Activated CD8-positive, alpha-beta T cell treated with anti-CD3 and anti-CD28 coated beads, Interleukin-2, amount 10 ng/mL, durations not matched to agents 7 days and 5 days (primary cell): ENCODE measurements at regions not wholly inside any gene's neighbourhood (a gene's known extent, or its start where the extent isn't known, plus 50 kb on each side); places are given as distances from the start of the nearest gene placed in this dataset.

ENCODE experiments used
- ATAC-seq: fragments of 150-1000 bp; cut with Tn5 transposase; one replicate; pipeline ENCODE4 v1.10.0; 2021; ENCODE audit warnings: moderate library complexity
- CTCF ChIA-PET: fragments of 350-600 bp; sonication (Branson Sonifier 250); formaldehyde crosslinking; loops from one replicate; lab custom pipeline; 2021; ENCODE audit warnings: antibody characterized with exemption; lab: Charles Lee
- POLR2A ChIA-PET: fragments of 350-600 bp; sonication (Branson Sonifier 250); formaldehyde crosslinking; loops from one replicate; lab custom pipeline; 2021; ENCODE audit warnings: antibody characterized with exemption; lab: Charles Lee
- DNase-seq: peaks from one replicate; pipeline ENCODE4 v3.0.0-alpha.2; 2020
- H3K27ac Mint-ChIP-seq: one replicate; pipeline ENCODE4 v1.8.0; 2021; ENCODE audit warnings: mild to moderate bottlenecking, mixed read lengths
- H3K27me3 Mint-ChIP-seq: one replicate; pipeline ENCODE4 v1.8.0; 2021; ENCODE audit warnings: low read depth, mixed read lengths
- H3K36me3 Mint-ChIP-seq: one replicate; pipeline ENCODE4 v1.8.0; 2021; ENCODE audit warnings: low read depth, mixed read lengths
- H3K4me1 Mint-ChIP-seq: one replicate; pipeline ENCODE4 v1.8.0; 2021; ENCODE audit warnings: low read depth, mixed read lengths
- H3K4me3 Mint-ChIP-seq: one replicate; pipeline ENCODE4 v1.8.0; 2021; ENCODE audit warnings: mild to moderate bottlenecking, mixed read lengths
- H3K9me3 Mint-ChIP-seq: one replicate; pipeline ENCODE4 v1.8.0; 2022; ENCODE audit warnings: mixed read lengths; ENCODE audit not compliant: insufficient read depth

DNA sequence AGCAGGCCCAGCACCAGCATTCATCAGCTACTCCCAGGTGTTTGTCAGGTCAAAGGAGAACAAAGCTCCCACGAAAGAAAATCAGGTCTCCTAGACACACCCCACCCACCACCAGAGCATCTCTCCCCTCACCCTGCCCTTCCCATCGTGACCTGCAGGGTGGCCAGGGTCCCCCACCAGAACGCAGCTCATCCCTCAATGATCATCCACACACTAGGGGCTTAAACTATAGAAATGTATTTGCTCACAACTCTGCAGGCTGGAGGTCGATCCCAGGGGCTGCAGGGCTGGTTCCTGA, 97.4 kb downstream of the RIPK4 start:
- H3K4me1 Mint-ChIP-seq, result peaks cover 17% of the 10 kb centered on the region
- no peak for DNase-seq
- no peak overlapping the region for H3K4me3 Mint-ChIP-seq
- no peak for ATAC-seq
- CTCF ChIA-PET, result no interaction called here
- H3K27me3 Mint-ChIP-seq, result peaks cover 13% of the 10 kb centered on the region
- H3K9me3 Mint-ChIP-seq, result no peaks in the 10 kb centered on the region
- POLR2A ChIA-PET, result no interaction called here
- H3K27ac Mint-ChIP-seq, result no peak overlapping the region
- H3K36me3 Mint-ChIP-seq, result no peaks in the 10 kb centered on the region

- peaks cover 11% of the 10 kb centered on the region for H3K27me3 Mint-ChIP-seq
- CTCF ChIA-PET, result no interaction called here
Measured at GRCh38 chr21:41668686-41669532, 97.9 kb downstream of the RIPK4 start.

DNA sequence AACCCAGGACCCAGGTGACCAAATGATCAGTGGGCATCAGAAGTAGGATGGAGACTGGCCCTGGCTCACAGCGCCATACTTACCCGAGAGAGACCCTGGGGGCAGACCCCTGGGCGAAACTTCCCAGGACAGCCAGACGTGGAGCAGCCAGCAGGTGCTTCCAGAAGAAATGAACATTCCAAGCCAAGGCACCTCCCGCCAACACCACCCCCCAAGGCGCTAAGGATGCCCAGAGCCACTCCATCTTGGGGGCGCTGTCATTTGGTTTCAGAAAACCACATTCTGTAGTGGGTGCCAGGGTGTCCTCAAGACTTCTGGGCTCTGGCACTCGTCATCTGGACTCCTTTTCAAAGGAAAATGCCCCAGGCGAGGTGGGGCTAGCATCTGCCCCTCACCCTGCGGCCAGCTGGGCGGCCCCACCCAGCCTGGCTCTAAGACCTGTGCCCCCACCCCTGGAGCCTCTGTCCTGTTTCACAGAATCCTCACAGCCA, 98.8 kb downstream of the RIPK4 start:
- ChIA-PET CTCF (interaction anchor here (0.6 kb wide), 1 partner anchor 295 kb away, joined by 3 read pairs; no protein-coding TSS in a partner anchor), POLR2A (no interaction called here)
- Mint-ChIP-seq H3K4me1 (peaks cover 17% of the 10 kb centered on the region), H3K4me3 (no peak overlapping the region), H3K27me3 (peaks cover 8% of the 10 kb centered on the region), H3K36me3 (no peaks in the 10 kb centered on the region), H3K9me3 (no peaks in the 10 kb centered on the region), H3K27ac (no peak overlapping the region)
- no peak for ATAC-seq
- DNase-seq, result no peak

More at GRCh38 chr21:41668686-41669532, 97.9 kb downstream of the RIPK4 start:
- H3K4me3 Mint-ChIP-seq, result no peak overlapping the region
- H3K27ac Mint-ChIP-seq, result no peak overlapping the region
- DNase-seq (no peak), ATAC-seq (no peak)
- H3K36me3 Mint-ChIP-seq, result no peaks in the 10 kb centered on the region
- POLR2A ChIA-PET, result no interaction called here
- no peaks in the 10 kb centered on the region for H3K9me3 Mint-ChIP-seq
- H3K4me1 Mint-ChIP-seq, result peaks cover 17% of the 10 kb centered on the region

DNA sequence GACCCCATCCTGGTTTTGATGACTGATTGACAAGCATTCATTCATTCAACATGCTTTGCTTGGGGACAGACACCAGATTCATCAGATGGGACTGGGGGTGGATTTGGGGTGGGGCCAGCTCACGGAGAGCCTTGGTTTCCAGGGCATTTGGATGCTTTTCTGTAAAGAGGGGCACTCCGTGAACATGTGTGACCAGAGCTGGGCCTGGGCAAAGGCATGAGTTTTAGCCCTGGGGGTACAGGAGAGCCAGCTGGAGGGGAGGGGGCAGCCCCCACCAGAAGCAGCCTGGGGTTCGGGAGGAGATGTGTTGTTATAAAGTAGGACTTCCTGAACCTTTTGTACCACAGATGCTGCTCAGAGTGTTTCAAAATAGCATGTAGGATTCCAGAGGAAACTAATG, 99.7 kb downstream of the RIPK4 start:
- no peaks in the 10 kb centered on the region for H3K9me3 Mint-ChIP-seq
- peaks cover 11% of the 10 kb centered on the region for H3K4me1 Mint-ChIP-seq
- ChIA-PET CTCF (interaction anchor here (0.6 kb wide), 1 partner anchor 294 kb away, joined by 3 read pairs; no protein-coding TSS in a partner anchor), POLR2A (no interaction called here)
- ATAC-seq (no peak), DNase-seq (no peak)
- peaks cover 5% of the 10 kb centered on the region for H3K27me3 Mint-ChIP-seq
- no peak overlapping the region for H3K4me3 Mint-ChIP-seq
- no peaks in the 10 kb centered on the region for H3K36me3 Mint-ChIP-seq
- no peak overlapping the region for H3K27ac Mint-ChIP-seq

GRCh38 chr21:41666641-41667081, 100.2 kb downstream of the RIPK4 start:
- POLR2A ChIA-PET, result no interaction called here
- Mint-ChIP-seq H3K27me3 (peaks cover 4% of the 10 kb centered on the region), H3K27ac (no peak overlapping the region), H3K9me3 (no peaks in the 10 kb centered on the region), H3K4me1 (peaks cover 6% of the 10 kb centered on the region), H3K36me3 (no peaks in the 10 kb centered on the region), H3K4me3 (no peak overlapping the region)
- DNase-seq (no peak), ATAC-seq (no peak)
- CTCF ChIA-PET, result no interaction called here

DNA sequence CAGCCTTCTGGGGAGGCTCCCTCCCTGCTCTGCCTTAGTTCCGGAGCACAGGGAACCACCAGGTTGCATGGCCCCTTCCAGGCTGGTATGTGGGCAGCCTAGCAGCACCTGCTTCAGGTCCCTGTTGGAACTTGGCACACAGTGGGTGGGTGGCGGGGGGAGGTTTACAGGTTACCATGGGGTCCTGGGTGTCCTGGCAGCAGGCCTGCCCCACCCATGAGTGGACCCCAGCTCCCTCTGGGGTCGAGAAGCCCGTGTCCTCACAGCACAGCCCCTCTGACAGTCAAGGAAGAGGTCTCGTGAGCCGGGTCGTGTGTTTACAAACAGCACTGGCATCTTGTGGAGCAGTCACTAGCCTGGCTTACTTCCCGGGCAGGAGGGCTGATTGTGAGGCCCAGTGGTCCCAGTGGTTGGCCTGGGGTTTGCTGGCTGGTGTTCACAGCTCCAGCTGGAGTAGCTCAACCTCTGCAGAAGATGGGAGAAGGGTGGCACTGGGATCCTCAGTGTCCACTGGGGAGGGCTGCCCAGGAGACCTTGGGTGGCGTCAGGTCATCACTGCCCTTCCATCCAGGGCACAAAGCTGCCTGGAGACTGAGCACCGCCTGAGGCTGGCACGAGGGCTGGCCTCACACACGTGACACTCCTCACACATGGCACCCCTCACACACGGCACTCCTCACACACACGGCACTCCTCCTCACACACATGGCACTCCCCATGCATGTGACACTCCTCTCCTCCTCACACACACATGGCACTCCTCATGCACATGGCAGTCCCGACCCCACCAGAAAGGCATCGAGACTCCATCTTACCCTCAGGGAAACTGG, 100.9 kb downstream of the RIPK4 start:
- ATAC-seq (no peak), DNase-seq (no peak)
- Mint-ChIP-seq H3K4me1 (no peaks in the 10 kb centered on the region), H3K9me3 (no peaks in the 10 kb centered on the region), H3K27ac (no peak overlapping the region), H3K4me3 (no peak overlapping the region), H3K27me3 (peaks cover 2% of the 10 kb centered on the region), H3K36me3 (no peaks in the 10 kb centered on the region)
- ChIA-PET CTCF (no interaction called here), POLR2A (no interaction called here)

- no peak for DNase-seq
- Mint-ChIP-seq H3K36me3 (no peaks in the 10 kb centered on the region), H3K27ac (no peak overlapping the region), H3K4me3 (no peak overlapping the region), H3K27me3 (peaks cover 2% of the 10 kb centered on the region), H3K9me3 (no peaks in the 10 kb centered on the region), H3K4me1 (no peaks in the 10 kb centered on the region)
- POLR2A ChIA-PET, result no interaction called here
- CTCF ChIA-PET, result interaction anchor here (1.5 kb wide), 1 partner anchor 152 kb away, joined by 3 read pairs; no protein-coding TSS in a partner anchor
- no peak for ATAC-seq
Measured at GRCh38 chr21:41664881-41665765, 101.7 kb downstream of the RIPK4 start.

DNA sequence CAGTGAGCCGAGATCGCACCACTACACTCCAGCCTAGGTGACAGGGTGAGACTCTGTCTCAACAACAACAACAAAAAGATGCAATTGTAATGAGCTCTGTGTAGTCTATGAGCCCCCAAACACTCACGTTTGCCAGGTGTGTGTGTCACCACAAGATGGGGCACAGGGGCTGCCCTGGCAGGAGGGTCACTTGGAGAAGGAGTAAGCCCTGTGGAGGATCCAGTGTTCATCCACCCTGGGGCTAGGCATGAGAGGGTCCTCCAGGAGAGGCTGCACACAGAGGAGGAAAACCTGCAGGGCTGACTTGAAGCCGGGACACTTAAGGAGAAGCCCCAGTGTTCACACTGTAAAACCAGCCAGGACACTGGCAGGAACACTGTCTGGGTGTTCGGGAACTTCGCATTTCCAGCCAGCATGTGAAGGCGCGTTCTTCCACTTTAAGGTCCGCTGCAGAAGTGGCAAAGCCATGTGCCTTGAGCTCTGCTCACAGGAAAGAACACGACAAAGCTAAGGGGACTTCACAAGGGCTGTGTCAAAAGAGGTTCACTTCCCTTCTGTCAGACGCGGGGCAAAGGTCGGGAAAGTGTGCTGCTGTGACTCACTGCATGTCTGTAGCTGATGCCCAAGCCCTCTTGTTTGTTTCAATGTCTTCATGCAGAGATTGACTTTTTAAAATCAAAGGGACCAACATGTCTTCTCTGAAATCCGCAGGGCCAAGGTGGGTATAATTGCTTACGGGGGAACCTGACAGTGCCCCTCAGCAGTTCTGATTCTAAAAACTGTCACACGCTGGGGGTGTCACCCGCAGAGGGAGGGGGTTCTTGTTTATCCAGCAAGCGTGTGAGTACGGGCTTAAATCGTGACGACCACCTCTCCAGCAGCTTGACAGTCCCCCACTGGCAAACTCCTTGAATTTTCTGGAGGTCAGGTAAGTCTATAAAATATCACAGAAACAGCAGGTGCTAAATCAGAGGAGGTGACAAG, 102.8 kb downstream of the RIPK4 start:
- Mint-ChIP-seq H3K9me3 (no peaks in the 10 kb centered on the region), H3K36me3 (no peaks in the 10 kb centered on the region), H3K27me3 (no peaks in the 10 kb centered on the region), H3K27ac (no peak overlapping the region), H3K4me3 (no peak overlapping the region), H3K4me1 (no peaks in the 10 kb centered on the region)
- CTCF ChIA-PET, result interaction anchor here (1.5 kb wide), 1 partner anchor 153 kb away, joined by 3 read pairs; no protein-coding TSS in a partner anchor
- POLR2A ChIA-PET, result no interaction called here
- ATAC-seq, result no peak
- no peak for DNase-seq

DNA sequence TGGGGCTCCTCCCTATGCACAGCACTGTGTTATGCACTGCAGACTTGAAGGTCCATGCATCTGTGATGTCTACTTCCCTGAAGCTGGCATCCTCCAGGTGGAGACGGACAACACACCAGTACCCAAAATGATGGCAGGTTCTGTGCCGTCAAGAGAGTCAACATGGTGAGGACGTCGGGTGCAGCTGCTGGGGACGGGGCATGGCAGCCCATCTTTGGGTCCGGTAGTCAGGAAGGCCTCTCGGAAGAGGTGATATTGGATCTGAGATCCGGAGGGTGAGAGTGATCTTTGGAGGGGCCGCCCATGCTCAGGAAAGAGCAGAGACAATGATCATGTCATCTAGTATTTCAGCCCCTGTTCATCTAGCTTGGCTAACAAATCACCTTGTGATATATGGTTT, 104.1 kb downstream of the RIPK4 start:
- Mint-ChIP-seq H3K4me3 (no peak overlapping the region), H3K4me1 (no peaks in the 10 kb centered on the region), H3K27ac (no peak overlapping the region), H3K36me3 (no peaks in the 10 kb centered on the region), H3K27me3 (peaks cover 3% of the 10 kb centered on the region), H3K9me3 (no peaks in the 10 kb centered on the region)
- POLR2A ChIA-PET, result no interaction called here
- CTCF ChIA-PET, result no interaction called here
- ATAC-seq (no peak), DNase-seq (no peak)

DNA sequence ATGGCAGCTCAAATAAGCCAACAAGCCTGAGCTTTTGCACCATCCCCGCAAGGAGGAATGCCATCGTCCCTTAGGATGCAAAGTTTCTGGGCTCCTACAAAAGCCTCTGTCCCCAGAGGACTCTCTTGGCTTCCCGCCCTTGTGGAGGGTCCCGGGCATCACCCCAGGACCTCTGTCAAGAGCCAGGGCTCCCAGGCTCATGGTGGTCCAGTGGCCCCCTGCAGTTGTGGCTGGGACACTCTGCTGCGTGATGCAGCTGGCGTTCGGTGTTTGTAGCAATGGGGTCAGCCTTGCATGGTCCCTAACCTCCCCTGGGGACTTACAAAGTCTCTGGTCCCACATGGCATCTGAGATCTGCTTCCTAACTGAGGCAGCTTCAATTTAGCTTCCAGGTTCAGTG, 104.7 kb downstream of the RIPK4 start:
- H3K27me3 Mint-ChIP-seq, result peaks cover 3% of the 10 kb centered on the region
- no peaks in the 10 kb centered on the region for H3K36me3 Mint-ChIP-seq
- no peak overlapping the region for H3K4me3 Mint-ChIP-seq
- no peaks in the 10 kb centered on the region for H3K4me1 Mint-ChIP-seq
- H3K27ac Mint-ChIP-seq, result no peak overlapping the region
- CTCF ChIA-PET, result no interaction called here
- ATAC-seq, result no peak
- no peak for DNase-seq
- POLR2A ChIA-PET, result no interaction called here
- H3K9me3 Mint-ChIP-seq, result no peaks in the 10 kb centered on the region
